ENCODE measurements at regions not wholly inside any gene's neighbourhood (a gene's known extent, or its start where the extent isn't known, plus 50 kb on each side); places are given as distances from the start of the nearest gene placed in this dataset.

DNA sequence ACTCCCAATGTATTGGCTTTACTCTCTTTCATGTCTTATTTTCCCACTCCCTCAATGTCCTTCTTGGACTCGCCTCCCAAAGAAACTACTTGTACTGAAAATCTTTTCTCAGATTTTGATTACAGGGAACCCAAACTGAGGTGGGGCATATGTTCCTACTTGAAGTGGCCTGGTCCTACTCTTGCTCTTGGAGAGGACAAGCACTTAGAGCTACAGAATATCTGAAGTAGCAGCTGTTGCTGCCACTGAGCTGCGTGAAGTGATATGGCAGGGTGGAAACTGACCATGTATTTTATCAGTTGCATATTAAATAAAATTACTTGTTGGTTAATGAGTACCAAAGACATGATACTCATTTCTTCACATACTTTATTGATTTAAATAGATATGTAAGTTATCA lies 129.5 kb downstream of the TSEN15 start:
- no peak for TF ChIP-seq POLR2A (IDR thresholded peaks at IDR 0.05)
- TF ChIP-seq, protein P1, sequence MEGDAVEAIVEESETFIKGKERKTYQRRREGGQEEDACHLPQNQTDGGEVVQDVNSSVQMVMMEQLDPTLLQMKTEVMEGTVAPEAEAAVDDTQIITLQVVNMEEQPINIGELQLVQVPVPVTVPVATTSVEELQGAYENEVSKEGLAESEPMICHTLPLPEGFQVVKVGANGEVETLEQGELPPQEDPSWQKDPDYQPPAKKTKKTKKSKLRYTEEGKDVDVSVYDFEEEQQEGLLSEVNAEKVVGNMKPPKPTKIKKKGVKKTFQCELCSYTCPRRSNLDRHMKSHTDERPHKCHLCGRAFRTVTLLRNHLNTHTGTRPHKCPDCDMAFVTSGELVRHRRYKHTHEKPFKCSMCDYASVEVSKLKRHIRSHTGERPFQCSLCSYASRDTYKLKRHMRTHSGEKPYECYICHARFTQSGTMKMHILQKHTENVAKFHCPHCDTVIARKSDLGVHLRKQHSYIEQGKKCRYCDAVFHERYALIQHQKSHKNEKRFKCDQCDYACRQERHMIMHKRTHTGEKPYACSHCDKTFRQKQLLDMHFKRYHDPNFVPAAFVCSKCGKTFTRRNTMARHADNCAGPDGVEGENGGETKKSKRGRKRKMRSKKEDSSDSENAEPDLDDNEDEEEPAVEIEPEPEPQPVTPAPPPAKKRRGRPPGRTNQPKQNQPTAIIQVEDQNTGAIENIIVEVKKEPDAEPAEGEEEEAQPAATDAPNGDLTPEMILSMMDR (IDR thresholded peaks at IDR 0.05): no peak

All from testis (tissue), 2 donors.